OCI-LY1 (cell line): ENCODE measurements at regions not wholly inside any gene's neighbourhood (a gene's known extent, or its start where the extent isn't known, plus 50 kb on each side); places are given as distances from the start of the nearest gene placed in this dataset.

Source experiments
- EZH2 ChIP-seq: fragments of 200-600 bp; sonication (generic), shearing (Covaris generic); IDR thresholded peaks from 2 replicates; pipeline ENCODE4 v1.8.0; 2017; ENCODE audit warnings: borderline replicate concordance, mixed run types, mild to moderate bottlenecking, antibody characterized with exemption, low read length, moderate library complexity, mixed read lengths
- TF ChIP-seq, protein P1 (sequence below): fragments of 200-600 bp; sonication (generic), shearing (Covaris generic); IDR thresholded peaks from 2 replicates; pipeline ENCODE4 v1.5.1; 2017; ENCODE audit warnings: mild to moderate bottlenecking, antibody characterized with exemption, low read length, moderate library complexity, mixed read lengths

DNA sequence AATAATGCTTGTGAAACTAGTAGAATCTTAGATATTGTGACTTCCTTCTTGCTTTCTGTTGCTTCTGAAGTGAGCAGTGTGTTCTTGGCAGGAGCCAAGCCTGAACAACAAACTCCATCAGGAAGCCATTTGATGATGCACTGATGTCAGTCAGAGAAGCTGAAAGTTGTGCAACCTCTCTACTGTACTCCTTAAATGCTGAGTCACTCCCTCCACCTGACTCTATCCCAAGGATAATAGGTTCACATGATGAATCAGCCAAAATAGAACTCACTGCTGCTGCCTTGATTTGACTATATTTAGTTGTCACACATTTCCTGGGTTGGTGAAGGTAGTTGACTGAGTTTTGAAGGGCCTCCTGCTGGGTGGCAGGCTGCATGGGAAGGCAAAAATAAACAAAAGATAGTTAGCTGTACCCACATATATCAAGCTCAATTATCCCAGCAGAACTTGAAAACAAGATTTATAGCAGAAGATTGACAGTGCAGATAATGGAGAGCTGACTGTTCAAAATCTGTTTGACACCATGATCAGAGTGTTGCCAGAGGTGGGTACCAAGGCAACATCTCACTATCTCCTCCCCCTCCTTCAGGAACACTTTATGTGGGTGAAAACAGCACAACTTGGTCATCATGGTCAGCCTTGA, 328.4 kb upstream of the DPH6 start:
- TF ChIP-seq, protein P1, sequence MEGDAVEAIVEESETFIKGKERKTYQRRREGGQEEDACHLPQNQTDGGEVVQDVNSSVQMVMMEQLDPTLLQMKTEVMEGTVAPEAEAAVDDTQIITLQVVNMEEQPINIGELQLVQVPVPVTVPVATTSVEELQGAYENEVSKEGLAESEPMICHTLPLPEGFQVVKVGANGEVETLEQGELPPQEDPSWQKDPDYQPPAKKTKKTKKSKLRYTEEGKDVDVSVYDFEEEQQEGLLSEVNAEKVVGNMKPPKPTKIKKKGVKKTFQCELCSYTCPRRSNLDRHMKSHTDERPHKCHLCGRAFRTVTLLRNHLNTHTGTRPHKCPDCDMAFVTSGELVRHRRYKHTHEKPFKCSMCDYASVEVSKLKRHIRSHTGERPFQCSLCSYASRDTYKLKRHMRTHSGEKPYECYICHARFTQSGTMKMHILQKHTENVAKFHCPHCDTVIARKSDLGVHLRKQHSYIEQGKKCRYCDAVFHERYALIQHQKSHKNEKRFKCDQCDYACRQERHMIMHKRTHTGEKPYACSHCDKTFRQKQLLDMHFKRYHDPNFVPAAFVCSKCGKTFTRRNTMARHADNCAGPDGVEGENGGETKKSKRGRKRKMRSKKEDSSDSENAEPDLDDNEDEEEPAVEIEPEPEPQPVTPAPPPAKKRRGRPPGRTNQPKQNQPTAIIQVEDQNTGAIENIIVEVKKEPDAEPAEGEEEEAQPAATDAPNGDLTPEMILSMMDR: no peak
- TF ChIP-seq EZH2: no peak
